Upper lobe of right lung (tissue), 1 donor: ENCODE measurements at regions not wholly inside any gene's neighbourhood (a gene's known extent, or its start where the extent isn't known, plus 50 kb on each side); places are given as distances from the start of the nearest gene placed in this dataset.

ENCODE experiments used
- ATAC-seq: fragments of 200-7000 bp; cut with Tn5 transposase; one replicate; pipeline ENCODE4 v1.9.1; 2020; ENCODE audit warnings: mild to moderate bottlenecking, moderate library complexity
- DNase-seq: peaks from one replicate; pipeline ENCODE4 v3.0.0-alpha.2; 2020
- H3K27ac ChIP-seq: fragments of 200-600 bp; one replicate; pipeline ENCODE4 v1.8.0; 2022
- H3K27me3 ChIP-seq: fragments of 200-600 bp; one replicate; pipeline ENCODE4 v1.8.0; 2022; ENCODE audit warnings: mild to moderate bottlenecking
- H3K36me3 ChIP-seq: fragments of 200-600 bp; one replicate; pipeline ENCODE4 v1.8.0; 2022
- H3K4me1 ChIP-seq: fragments of 200-600 bp; one replicate; pipeline ENCODE4 v1.8.0; 2022
- H3K4me3 ChIP-seq: fragments of 200-600 bp; one replicate; pipeline ENCODE4 v1.8.0; 2022; ENCODE audit warnings: mild to moderate bottlenecking
- H3K9me3 ChIP-seq: fragments of 200-600 bp; one replicate; pipeline ENCODE4 v1.8.0; 2022
- CTCF ChIP-seq: fragments of 200-600 bp; IDR thresholded peaks from one replicate; pipeline ENCODE4 v1.8.0; 2022; ENCODE audit warnings: antibody characterized with exemption
- intact Hi-C: fragments of 100-400 bp; cut with DNase I; formaldehyde crosslinking; loops from one replicate; pipeline ENCODE4 v1.11.0; 2022
- donor health status: DM: no; HTN: yes; CAD: no; lungs with severe emphysema.

- ATAC-seq = no peak
- Histone ChIP-seq H3K27me3 (no peaks in the 10 kb centered on the region), H3K4me3 (no peak overlapping the region), H3K9me3 (no peaks in the 10 kb centered on the region), H3K36me3 (no peaks in the 10 kb centered on the region), H3K27ac (no peak overlapping the region), H3K4me1 (no peaks in the 10 kb centered on the region)
- no peak for DNase-seq
- no peak for TF ChIP-seq CTCF
- intact Hi-C loops = no loop called here
Observed at GRCh38 chr5:44714871-44715561, 93.7 kb upstream of the MRPS30 start.

- no peaks in the 10 kb centered on the region for H3K36me3 ChIP-seq
- H3K27me3 ChIP-seq = no peaks in the 10 kb centered on the region
- H3K4me3 ChIP-seq = no peak overlapping the region
- ATAC-seq (no peak), DNase-seq (no peak)
- no peaks in the 10 kb centered on the region for H3K4me1 ChIP-seq
- no peaks in the 10 kb centered on the region for H3K9me3 ChIP-seq
- TF ChIP-seq CTCF = no peak
- intact Hi-C loops = no loop called here
- H3K27ac ChIP-seq = no peak overlapping the region
Observed at GRCh38 chr5:44713446-44713845, 95.3 kb upstream of the MRPS30 start.

- Histone ChIP-seq H3K27ac (no peak overlapping the region), H3K36me3 (no peaks in the 10 kb centered on the region), H3K9me3 (no peaks in the 10 kb centered on the region), H3K4me1 (no peaks in the 10 kb centered on the region), H3K27me3 (no peaks in the 10 kb centered on the region), H3K4me3 (no peak overlapping the region)
- ATAC-seq (no peak), DNase-seq (no peak)
- intact Hi-C loops = no loop called here
- TF ChIP-seq CTCF = no peak
Observed at GRCh38 chr5:44711901-44712300, 96.8 kb upstream of the MRPS30 start.

- Histone ChIP-seq H3K27me3 (no peaks in the 10 kb centered on the region), H3K4me1 (no peaks in the 10 kb centered on the region), H3K9me3 (no peaks in the 10 kb centered on the region), H3K4me3 (no peak overlapping the region), H3K27ac (no peak overlapping the region), H3K36me3 (no peaks in the 10 kb centered on the region)
- no peak for DNase-seq
- intact Hi-C loops = no loop called here
- ATAC-seq = no peak
- TF ChIP-seq CTCF = no peak
Observed at GRCh38 chr5:44708602-44709001, 100.1 kb upstream of the MRPS30 start.

- intact Hi-C loops = no loop called here
- Histone ChIP-seq H3K4me3 (no peak overlapping the region), H3K27ac (no peak overlapping the region), H3K36me3 (no peaks in the 10 kb centered on the region), H3K27me3 (no peaks in the 10 kb centered on the region), H3K9me3 (no peaks in the 10 kb centered on the region), H3K4me1 (no peaks in the 10 kb centered on the region)
- DNase-seq (no peak), ATAC-seq (no peak)
- TF ChIP-seq CTCF = no peak
Observed at GRCh38 chr5:44707721-44708120, 101.0 kb upstream of the MRPS30 start.

GRCh38 chr5:44697025-44697424, 111.7 kb upstream of the MRPS30 start:
- H3K4me1 ChIP-seq = no peaks in the 10 kb centered on the region
- H3K4me3 ChIP-seq = no peak overlapping the region
- H3K27me3 ChIP-seq = no peaks in the 10 kb centered on the region
- DNase-seq (no peak), ATAC-seq (no peak)
- no peak for TF ChIP-seq CTCF
- H3K36me3 ChIP-seq = no peaks in the 10 kb centered on the region
- intact Hi-C loops = no loop called here
- no peak overlapping the region for H3K27ac ChIP-seq
- H3K9me3 ChIP-seq = no peaks in the 10 kb centered on the region
